ENCODE measurements at regions not wholly inside any gene's neighbourhood (a gene's known extent, or its start where the extent isn't known, plus 50 kb on each side); places are given as distances from the start of the nearest gene placed in this dataset.

DNA sequence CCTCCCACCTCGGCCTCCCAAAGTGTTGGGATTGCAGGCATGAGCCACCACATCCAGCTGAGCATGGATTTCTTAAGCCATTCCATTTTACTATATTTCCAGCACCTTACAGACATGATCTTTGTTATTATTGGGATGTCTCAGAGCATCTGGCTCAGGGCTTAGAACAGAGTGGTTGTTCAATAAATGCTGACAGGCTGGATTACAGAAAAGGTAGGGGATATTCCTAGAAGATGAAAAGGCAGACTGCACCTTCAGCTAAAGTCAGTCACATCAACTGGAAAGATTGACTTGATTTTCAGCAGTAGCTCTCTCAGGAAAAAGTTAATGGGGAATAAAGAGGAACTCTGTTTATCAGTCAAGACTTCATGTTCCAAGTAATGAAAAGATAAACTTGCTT, 360.3 kb upstream of the ERCC4 start:
- TF ChIP-seq, protein P1, sequence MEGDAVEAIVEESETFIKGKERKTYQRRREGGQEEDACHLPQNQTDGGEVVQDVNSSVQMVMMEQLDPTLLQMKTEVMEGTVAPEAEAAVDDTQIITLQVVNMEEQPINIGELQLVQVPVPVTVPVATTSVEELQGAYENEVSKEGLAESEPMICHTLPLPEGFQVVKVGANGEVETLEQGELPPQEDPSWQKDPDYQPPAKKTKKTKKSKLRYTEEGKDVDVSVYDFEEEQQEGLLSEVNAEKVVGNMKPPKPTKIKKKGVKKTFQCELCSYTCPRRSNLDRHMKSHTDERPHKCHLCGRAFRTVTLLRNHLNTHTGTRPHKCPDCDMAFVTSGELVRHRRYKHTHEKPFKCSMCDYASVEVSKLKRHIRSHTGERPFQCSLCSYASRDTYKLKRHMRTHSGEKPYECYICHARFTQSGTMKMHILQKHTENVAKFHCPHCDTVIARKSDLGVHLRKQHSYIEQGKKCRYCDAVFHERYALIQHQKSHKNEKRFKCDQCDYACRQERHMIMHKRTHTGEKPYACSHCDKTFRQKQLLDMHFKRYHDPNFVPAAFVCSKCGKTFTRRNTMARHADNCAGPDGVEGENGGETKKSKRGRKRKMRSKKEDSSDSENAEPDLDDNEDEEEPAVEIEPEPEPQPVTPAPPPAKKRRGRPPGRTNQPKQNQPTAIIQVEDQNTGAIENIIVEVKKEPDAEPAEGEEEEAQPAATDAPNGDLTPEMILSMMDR (IDR thresholded peaks at IDR 0.05; ENCODE audit: low read depth, low read length, missing input control): no peak
- TF ChIP-seq, protein P2, sequence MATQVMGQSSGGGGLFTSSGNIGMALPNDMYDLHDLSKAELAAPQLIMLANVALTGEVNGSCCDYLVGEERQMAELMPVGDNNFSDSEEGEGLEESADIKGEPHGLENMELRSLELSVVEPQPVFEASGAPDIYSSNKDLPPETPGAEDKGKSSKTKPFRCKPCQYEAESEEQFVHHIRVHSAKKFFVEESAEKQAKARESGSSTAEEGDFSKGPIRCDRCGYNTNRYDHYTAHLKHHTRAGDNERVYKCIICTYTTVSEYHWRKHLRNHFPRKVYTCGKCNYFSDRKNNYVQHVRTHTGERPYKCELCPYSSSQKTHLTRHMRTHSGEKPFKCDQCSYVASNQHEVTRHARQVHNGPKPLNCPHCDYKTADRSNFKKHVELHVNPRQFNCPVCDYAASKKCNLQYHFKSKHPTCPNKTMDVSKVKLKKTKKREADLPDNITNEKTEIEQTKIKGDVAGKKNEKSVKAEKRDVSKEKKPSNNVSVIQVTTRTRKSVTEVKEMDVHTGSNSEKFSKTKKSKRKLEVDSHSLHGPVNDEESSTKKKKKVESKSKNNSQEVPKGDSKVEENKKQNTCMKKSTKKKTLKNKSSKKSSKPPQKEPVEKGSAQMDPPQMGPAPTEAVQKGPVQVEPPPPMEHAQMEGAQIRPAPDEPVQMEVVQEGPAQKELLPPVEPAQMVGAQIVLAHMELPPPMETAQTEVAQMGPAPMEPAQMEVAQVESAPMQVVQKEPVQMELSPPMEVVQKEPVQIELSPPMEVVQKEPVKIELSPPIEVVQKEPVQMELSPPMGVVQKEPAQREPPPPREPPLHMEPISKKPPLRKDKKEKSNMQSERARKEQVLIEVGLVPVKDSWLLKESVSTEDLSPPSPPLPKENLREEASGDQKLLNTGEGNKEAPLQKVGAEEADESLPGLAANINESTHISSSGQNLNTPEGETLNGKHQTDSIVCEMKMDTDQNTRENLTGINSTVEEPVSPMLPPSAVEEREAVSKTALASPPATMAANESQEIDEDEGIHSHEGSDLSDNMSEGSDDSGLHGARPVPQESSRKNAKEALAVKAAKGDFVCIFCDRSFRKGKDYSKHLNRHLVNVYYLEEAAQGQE (IDR thresholded peaks at IDR 0.05): no peak
- no peak for TF ChIP-seq YY1 (IDR thresholded peaks at IDR 0.05)
- no peak for TF ChIP-seq TAF1 (conservative IDR thresholded peaks at IDR 0.05)
- TF ChIP-seq JUND (IDR thresholded peaks at IDR 0.05): no peak
- TF ChIP-seq SP1 (IDR thresholded peaks at IDR 0.05): no peak
- TF ChIP-seq RXRA (IDR thresholded peaks at IDR 0.05): no peak
- TF ChIP-seq, protein P3, sequence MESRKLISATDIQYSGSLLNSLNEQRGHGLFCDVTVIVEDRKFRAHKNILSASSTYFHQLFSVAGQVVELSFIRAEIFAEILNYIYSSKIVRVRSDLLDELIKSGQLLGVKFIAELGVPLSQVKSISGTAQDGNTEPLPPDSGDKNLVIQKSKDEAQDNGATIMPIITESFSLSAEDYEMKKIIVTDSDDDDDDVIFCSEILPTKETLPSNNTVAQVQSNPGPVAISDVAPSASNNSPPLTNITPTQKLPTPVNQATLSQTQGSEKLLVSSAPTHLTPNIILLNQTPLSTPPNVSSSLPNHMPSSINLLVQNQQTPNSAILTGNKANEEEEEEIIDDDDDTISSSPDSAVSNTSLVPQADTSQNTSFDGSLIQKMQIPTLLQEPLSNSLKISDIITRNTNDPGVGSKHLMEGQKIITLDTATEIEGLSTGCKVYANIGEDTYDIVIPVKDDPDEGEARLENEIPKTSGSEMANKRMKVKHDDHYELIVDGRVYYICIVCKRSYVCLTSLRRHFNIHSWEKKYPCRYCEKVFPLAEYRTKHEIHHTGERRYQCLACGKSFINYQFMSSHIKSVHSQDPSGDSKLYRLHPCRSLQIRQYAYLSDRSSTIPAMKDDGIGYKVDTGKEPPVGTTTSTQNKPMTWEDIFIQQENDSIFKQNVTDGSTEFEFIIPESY (IDR thresholded peaks at IDR 0.05): no peak
- TF ChIP-seq, protein P4, sequence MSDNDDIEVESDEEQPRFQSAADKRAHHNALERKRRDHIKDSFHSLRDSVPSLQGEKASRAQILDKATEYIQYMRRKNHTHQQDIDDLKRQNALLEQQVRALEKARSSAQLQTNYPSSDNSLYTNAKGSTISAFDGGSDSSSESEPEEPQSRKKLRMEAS (IDR thresholded peaks at IDR 0.05): no peak
- no peak for TF ChIP-seq FOXA1 (IDR thresholded peaks at IDR 0.05)
- TF ChIP-seq, protein P5, sequence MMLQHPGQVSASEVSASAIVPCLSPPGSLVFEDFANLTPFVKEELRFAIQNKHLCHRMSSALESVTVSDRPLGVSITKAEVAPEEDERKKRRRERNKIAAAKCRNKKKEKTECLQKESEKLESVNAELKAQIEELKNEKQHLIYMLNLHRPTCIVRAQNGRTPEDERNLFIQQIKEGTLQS (IDR thresholded peaks at IDR 0.05): no peak
- TF ChIP-seq GABPA (IDR thresholded peaks at IDR 0.05 in 1 of 2, conservative IDR thresholded peaks at IDR 0.05 in 1 of 2): no peak
- no peak for TF ChIP-seq EGR1 (IDR thresholded peaks at IDR 0.05; ENCODE audit: low read depth in 2 of 2)

Measured in liver (tissue), 3 donors.